LNCAP (cell line): ENCODE measurements at regions not wholly inside any gene's neighbourhood (a gene's known extent, or its start where the extent isn't known, plus 50 kb on each side); places are given as distances from the start of the nearest gene placed in this dataset.

Experiments
- CTCF ChIP-seq: fragments of 450-650 bp; IDR thresholded peaks from 2 replicates; pipeline ENCODE4 v1.5.1; 2017; ENCODE audit warnings: mild to moderate bottlenecking

GRCh38 chrX:46059316-46059715 lies 485.9 kb downstream of the ZNF674 start:
- no peak for TF ChIP-seq CTCF

GRCh38 chrX:46044486-46044885 lies 500.7 kb downstream of the ZNF674 start:
- no peak for TF ChIP-seq CTCF

- no peak for TF ChIP-seq CTCF
Observed at GRCh38 chrX:46040001-46040400, 505.2 kb downstream of the ZNF674 start.

- no peak for TF ChIP-seq CTCF
Observed at GRCh38 chrX:46039526-46039925, 505.7 kb downstream of the ZNF674 start.

- no peak for TF ChIP-seq CTCF
Observed at GRCh38 chrX:46036508-46036907, 508.7 kb downstream of the ZNF674 start.

GRCh38 chrX:46034868-46035267 lies 510.4 kb downstream of the ZNF674 start:
- no peak for TF ChIP-seq CTCF

GRCh38 chrX:46029777-46030176 lies 515.4 kb downstream of the ZNF674 start:
- no peak for TF ChIP-seq CTCF

- no peak for TF ChIP-seq CTCF
Observed at GRCh38 chrX:46016296-46016695, 528.9 kb downstream of the ZNF674 start.
